CD4-positive, alpha-beta memory T cell (primary cell): ENCODE measurements at regions not wholly inside any gene's neighbourhood (a gene's known extent, or its start where the extent isn't known, plus 50 kb on each side); places are given as distances from the start of the nearest gene placed in this dataset.

Experiments used
- CTCF ChIA-PET: fragments of 350-600 bp; sonication (Branson Sonifier 250); formaldehyde crosslinking; loops from one replicate; lab custom pipeline; 2021; ENCODE audit warnings: inconsistent platforms; ENCODE audit not compliant: partially characterized antibody; lab: Charles Lee
- POLR2A ChIA-PET: fragments of 350-600 bp; sonication (Branson Sonifier 250); formaldehyde crosslinking; loops from one replicate; lab custom pipeline; 2021; ENCODE audit not compliant: partially characterized antibody; lab: Charles Lee
- DNase-seq, 5 donors: peaks; one replicate each; pipeline versions ENCODE4 v3.0.0 to v3.0.0-alpha.2; 2020 to 2022; ENCODE audit warnings: mixed read lengths in 1 of 5
- H3K27ac ChIP-seq: one replicate; pipeline ENCODE4 v1.7.0; 2013; ENCODE audit warnings: low read depth, low read length
- H3K27me3 ChIP-seq: 2 replicates; pipeline ENCODE4 v1.7.0; 2013; ENCODE audit warnings: mild to moderate bottlenecking, low read length, moderate library complexity; ENCODE audit not compliant: insufficient read depth
- H3K36me3 ChIP-seq: 2 replicates; pipeline ENCODE4 v1.7.0; 2013; ENCODE audit warnings: mild to moderate bottlenecking, low read length, moderate library complexity; ENCODE audit not compliant: insufficient read depth
- H3K4me1 ChIP-seq: 2 replicates; pipeline ENCODE4 v1.7.0; 2013; ENCODE audit warnings: mild to moderate bottlenecking, low read length, moderate library complexity; ENCODE audit not compliant: insufficient read depth
- H3K4me3 ChIP-seq, 2 donors: one replicate each; pipeline ENCODE4 v1.7.0; 2013; ENCODE audit warnings: low read length in 2 of 2, mild to moderate bottlenecking in 1 of 2
- H3K9me3 ChIP-seq, 2 donors: one replicate each; pipeline ENCODE4 v1.7.0; 2013; ENCODE audit warnings: low read length in 2 of 2, control low read depth in 1 of 2; ENCODE audit not compliant: control insufficient read depth in 1 of 2
- H3K27ac Mint-ChIP-seq, 7 donors: one replicate each; pipeline ENCODE4 v1.8.0; 2020 to 2021; ENCODE audit warnings: mixed read lengths in 7 of 7, mild to moderate bottlenecking in 6 of 7, inconsistent platforms in 3 of 7, moderate library complexity in 3 of 7
- H3K27me3 Mint-ChIP-seq, 2 donors: one replicate each; pipeline ENCODE4 v1.8.0; 2020 to 2021; ENCODE audit warnings: mixed read lengths in 2 of 2
- H3K36me3 Mint-ChIP-seq, 2 donors: one replicate each; pipeline ENCODE4 v1.8.0; 2020 to 2021; ENCODE audit warnings: mixed read lengths in 2 of 2, inconsistent platforms in 1 of 2, mild to moderate bottlenecking in 1 of 2
- H3K4me1 Mint-ChIP-seq, 4 donors: one replicate each; pipeline ENCODE4 v1.8.0; 2020 to 2021; ENCODE audit warnings: mixed read lengths in 4 of 4, mild to moderate bottlenecking in 1 of 4
- H3K4me3 Mint-ChIP-seq, 8 donors: one replicate each; pipeline ENCODE4 v1.8.0; 2020 to 2021; ENCODE audit warnings: mixed read lengths in 8 of 8, mild to moderate bottlenecking in 7 of 8, moderate library complexity in 6 of 8, inconsistent platforms in 3 of 8
- H3K9me3 Mint-ChIP-seq, 8 donors: one replicate each; pipeline ENCODE4 v1.8.0; 2020 to 2021; ENCODE audit warnings: mixed read lengths in 8 of 8, mild to moderate bottlenecking in 5 of 8, inconsistent platforms in 3 of 8, moderate library complexity in 1 of 8
- intact Hi-C: fragments of 100-400 bp; cut with micrococcal nuclease; formaldehyde crosslinking; loops from one replicate; pipeline ENCODE4 v1.15.1; 2023

DNA sequence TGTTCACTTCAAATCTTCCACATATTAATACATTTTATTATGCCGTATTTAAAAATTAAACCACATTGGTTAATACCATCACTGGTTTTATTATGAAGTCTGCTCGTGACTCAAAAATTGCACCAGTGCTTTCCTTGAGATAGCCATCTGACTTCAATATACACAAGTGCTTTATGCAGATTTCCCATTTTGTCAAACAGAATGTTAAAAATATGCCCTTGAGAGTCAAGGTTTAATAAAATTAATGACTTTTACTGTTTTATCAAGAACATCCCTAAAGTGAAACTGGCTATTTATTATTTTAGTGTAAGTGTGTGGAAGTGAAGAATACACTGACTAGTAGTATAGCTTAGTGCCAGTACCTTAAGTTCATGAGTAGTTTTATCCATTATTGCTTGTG, 139.3 kb upstream of the SOX2 start:
- H3K9me3 ChIP-seq = no peaks in the 10 kb centered on the region
- H3K27me3 Mint-ChIP-seq = no peaks in the 10 kb centered on the region
- H3K27me3 ChIP-seq = no peaks in the 10 kb centered on the region
- no peaks in the 10 kb centered on the region for H3K36me3 ChIP-seq
- H3K27ac Mint-ChIP-seq = no peak overlapping the region
- no peaks in the 10 kb centered on the region for H3K36me3 Mint-ChIP-seq
- CTCF ChIA-PET = no interaction called here
- no peaks in the 10 kb centered on the region for H3K4me1 ChIP-seq
- no peak for DNase-seq
- H3K27ac ChIP-seq = no peak overlapping the region
- POLR2A ChIA-PET = no interaction called here
- H3K4me3 Mint-ChIP-seq = no peak overlapping the region
- peaks cover 0 to 7% (median 1%) of the 10 kb centered on the region in 8 donors for H3K9me3 Mint-ChIP-seq
- intact Hi-C loops = no loop called here
- H3K4me1 Mint-ChIP-seq = no peaks in the 10 kb centered on the region
- no peak overlapping the region for H3K4me3 ChIP-seq

DNA sequence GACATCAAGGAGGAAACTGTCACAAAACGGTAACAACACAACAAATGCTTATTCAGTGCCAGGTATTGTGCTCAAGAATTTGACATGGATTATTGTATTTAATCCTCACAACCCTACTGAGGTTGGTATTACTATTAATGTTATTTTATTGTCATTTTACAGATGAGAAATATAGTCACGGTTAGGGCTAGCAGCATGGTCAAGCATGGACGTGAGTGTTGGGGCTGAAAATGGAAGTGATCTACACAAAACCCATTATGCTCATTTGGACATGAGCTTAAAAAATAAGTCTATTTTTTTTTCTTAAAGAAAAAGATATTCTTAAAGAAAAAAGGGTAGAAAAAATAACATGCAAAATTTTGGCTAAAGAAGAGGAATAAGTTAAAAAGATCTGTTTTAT, 141.3 kb upstream of the SOX2 start:
- Mint-ChIP-seq H3K36me3 (no peaks in the 10 kb centered on the region), H3K27ac (no peak overlapping the region), H3K4me3 (no peak overlapping the region), H3K9me3 (peaks cover 0 to 18% (median 2%) of the 10 kb centered on the region in 8 donors), H3K4me1 (no peaks in the 10 kb centered on the region), H3K27me3 (no peaks in the 10 kb centered on the region)
- H3K4me1 ChIP-seq = no peaks in the 10 kb centered on the region
- no peak for DNase-seq
- intact Hi-C loops = no loop called here
- H3K27me3 ChIP-seq = no peaks in the 10 kb centered on the region
- H3K36me3 ChIP-seq = no peaks in the 10 kb centered on the region
- ChIA-PET CTCF (no interaction called here), POLR2A (no interaction called here)
- H3K4me3 ChIP-seq = no peak overlapping the region
- H3K27ac ChIP-seq = no peak overlapping the region
- H3K9me3 ChIP-seq = no peaks in the 10 kb centered on the region

- H3K27me3 Mint-ChIP-seq = no peaks in the 10 kb centered on the region
- no peaks in the 10 kb centered on the region for H3K36me3 ChIP-seq
- DNase-seq = no peak
- H3K27ac ChIP-seq = no peak overlapping the region
- CTCF ChIA-PET = no interaction called here
- intact Hi-C loops = no loop called here
- H3K27me3 ChIP-seq = no peaks in the 10 kb centered on the region
- no peaks in the 10 kb centered on the region for H3K36me3 Mint-ChIP-seq
- H3K9me3 Mint-ChIP-seq = peaks cover 0 to 19% (median 2%) of the 10 kb centered on the region in 8 donors
- H3K4me3 ChIP-seq = no peak overlapping the region
- H3K4me3 Mint-ChIP-seq = no peak overlapping the region
- no peaks in the 10 kb centered on the region for H3K4me1 ChIP-seq
- H3K27ac Mint-ChIP-seq = no peak overlapping the region
- POLR2A ChIA-PET = no interaction called here
- no peaks in the 10 kb centered on the region for H3K4me1 Mint-ChIP-seq
- H3K9me3 ChIP-seq = no peaks in the 10 kb centered on the region
Measured at GRCh38 chr3:181569356-181569940, 142.3 kb upstream of the SOX2 start.

DNA sequence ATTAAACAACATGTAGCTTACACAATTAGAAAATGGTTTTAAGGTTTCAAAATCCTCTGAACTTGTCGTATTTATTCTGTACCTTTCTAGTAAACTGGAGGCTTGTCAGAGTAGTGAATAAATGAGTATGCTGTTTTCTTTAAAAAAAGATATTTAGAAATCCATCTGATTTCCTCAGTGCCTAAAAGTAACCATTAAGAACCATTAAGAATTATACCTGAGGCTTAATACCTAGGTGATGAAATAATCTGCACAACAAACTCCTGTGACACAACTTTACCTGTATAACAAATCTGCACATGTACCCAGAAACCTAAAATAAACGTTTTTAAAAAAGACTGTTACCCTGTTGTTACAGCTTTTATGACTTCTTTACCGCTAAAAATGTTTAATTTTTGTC, 143.0 kb upstream of the SOX2 start:
- CTCF ChIA-PET = no interaction called here
- no peak overlapping the region for H3K27ac Mint-ChIP-seq

GRCh38 chr3:181568248-181568647, 143.5 kb upstream of the SOX2 start:
- Histone ChIP-seq H3K4me3 (no peak overlapping the region), H3K27me3 (no peaks in the 10 kb centered on the region), H3K9me3 (no peaks in the 10 kb centered on the region), H3K4me1 (no peaks in the 10 kb centered on the region), H3K36me3 (no peaks in the 10 kb centered on the region), H3K27ac (no peak overlapping the region)
- no peak for DNase-seq
- peaks cover 0 to 19% (median 2%) of the 10 kb centered on the region in 8 donors for H3K9me3 Mint-ChIP-seq
- no peaks in the 10 kb centered on the region for H3K36me3 Mint-ChIP-seq
- intact Hi-C loops = no loop called here
- H3K4me3 Mint-ChIP-seq = no peak overlapping the region
- CTCF ChIA-PET = no interaction called here
- H3K4me1 Mint-ChIP-seq = no peaks in the 10 kb centered on the region
- no peak overlapping the region for H3K27ac Mint-ChIP-seq
- POLR2A ChIA-PET = no interaction called here
- H3K27me3 Mint-ChIP-seq = no peaks in the 10 kb centered on the region

More for the DNA sequence above, 143.0 kb upstream of the SOX2 start:
- no peak for DNase-seq
- intact Hi-C loops = no loop called here
- Mint-ChIP-seq H3K36me3 (no peaks in the 10 kb centered on the region), H3K9me3 (peaks cover 0 to 19% (median 2%) of the 10 kb centered on the region in 8 donors), H3K4me1 (no peaks in the 10 kb centered on the region), H3K4me3 (no peak overlapping the region), H3K27me3 (no peaks in the 10 kb centered on the region)
- Histone ChIP-seq H3K27ac (no peak overlapping the region), H3K9me3 (no peaks in the 10 kb centered on the region), H3K4me1 (no peaks in the 10 kb centered on the region), H3K27me3 (no peaks in the 10 kb centered on the region), H3K4me3 (no peak overlapping the region), H3K36me3 (no peaks in the 10 kb centered on the region)
- POLR2A ChIA-PET = no interaction called here

- no peak overlapping the region for H3K27ac Mint-ChIP-seq
- H3K4me1 ChIP-seq = no peaks in the 10 kb centered on the region
- H3K4me3 ChIP-seq = no peak overlapping the region
- no peaks in the 10 kb centered on the region for H3K36me3 Mint-ChIP-seq
- H3K9me3 ChIP-seq = no peaks in the 10 kb centered on the region
- no peak for DNase-seq
- intact Hi-C loops = no loop called here
- no peaks in the 10 kb centered on the region for H3K4me1 Mint-ChIP-seq
- H3K27ac ChIP-seq = no peak overlapping the region
- no peak overlapping the region for H3K4me3 Mint-ChIP-seq
- ChIA-PET CTCF (no interaction called here), POLR2A (no interaction called here)
- no peaks in the 10 kb centered on the region for H3K36me3 ChIP-seq
- H3K9me3 Mint-ChIP-seq = peaks cover 0 to 19% (median 2%) of the 10 kb centered on the region in 8 donors
- H3K27me3 Mint-ChIP-seq = no peaks in the 10 kb centered on the region
- H3K27me3 ChIP-seq = no peaks in the 10 kb centered on the region
Measured at GRCh38 chr3:181567311-181568075, 144.2 kb upstream of the SOX2 start.

- intact Hi-C loops = no loop called here
- Mint-ChIP-seq H3K4me3 (no peak overlapping the region), H3K27ac (no peak overlapping the region), H3K9me3 (peaks cover 3 to 22% (median 4%) of the 10 kb centered on the region in 8 donors), H3K36me3 (no peaks in the 10 kb centered on the region), H3K4me1 (no peaks in the 10 kb centered on the region), H3K27me3 (no peaks in the 10 kb centered on the region)
- Histone ChIP-seq H3K27ac (no peak overlapping the region), H3K4me3 (no peak overlapping the region), H3K9me3 (no peaks in the 10 kb centered on the region), H3K27me3 (no peaks in the 10 kb centered on the region), H3K36me3 (no peaks in the 10 kb centered on the region), H3K4me1 (no peaks in the 10 kb centered on the region)
- CTCF ChIA-PET = no interaction called here
- POLR2A ChIA-PET = no interaction called here
- no peak for DNase-seq
Measured at GRCh38 chr3:181565416-181565815, 146.3 kb upstream of the SOX2 start.
